ENCODE measurements at regions not wholly inside any gene's neighbourhood (a gene's known extent, or its start where the extent isn't known, plus 50 kb on each side); places are given as distances from the start of the nearest gene placed in this dataset.

- DNase-seq (ENCODE audit: low read depth, low spot score), result peak; percentile 73
These were observed 951.6 kb downstream of the TUSC7 start for GRCh38 chr3:117660941-117661817.

DNA sequence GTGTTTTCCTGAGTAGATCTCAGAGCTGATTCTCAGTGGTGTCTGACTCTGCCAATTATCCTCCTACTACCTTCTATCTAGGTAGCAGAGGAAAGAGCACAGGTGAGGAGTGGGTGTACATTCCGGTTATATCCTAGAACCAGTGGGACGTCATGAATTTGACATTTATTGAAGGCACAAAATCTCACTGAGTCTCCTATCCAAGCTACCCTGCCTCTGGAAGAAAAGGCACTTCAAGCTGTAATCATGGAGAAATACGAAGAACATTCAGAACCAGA lies 952.2 kb downstream of the TUSC7 start:
- no peak for DNase-seq (ENCODE audit: low read depth, low spot score)

- no peak for DNase-seq (ENCODE audit: low read depth, low spot score)
These were observed 955.7 kb downstream of the TUSC7 start for GRCh38 chr3:117665296-117665695.

DNA sequence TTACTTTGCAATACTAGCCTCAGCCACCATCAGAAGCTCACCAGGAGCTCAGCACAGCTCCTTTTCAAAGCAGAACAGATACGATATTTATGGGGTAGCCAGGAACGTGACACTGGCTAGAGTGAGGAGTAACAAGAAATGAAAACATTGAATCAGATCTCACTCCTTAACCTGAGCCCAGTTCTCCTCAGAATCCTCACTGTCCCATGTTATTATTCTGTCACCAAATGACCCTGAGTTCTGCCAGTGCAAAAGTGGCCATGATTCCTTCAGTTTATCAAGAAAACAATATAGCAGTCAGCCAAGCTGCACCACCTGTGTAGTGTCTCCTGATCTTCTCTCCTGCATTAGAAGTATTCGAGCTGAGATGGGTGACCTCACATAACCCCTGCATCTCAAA lies 956.7 kb downstream of the TUSC7 start:
- no peak for DNase-seq (ENCODE audit: low read depth, low spot score)

GRCh38 chr3:117666812-117667211 lies 957.2 kb downstream of the TUSC7 start:
- DNase-seq (ENCODE audit: low read depth, low spot score), result no peak

DNA sequence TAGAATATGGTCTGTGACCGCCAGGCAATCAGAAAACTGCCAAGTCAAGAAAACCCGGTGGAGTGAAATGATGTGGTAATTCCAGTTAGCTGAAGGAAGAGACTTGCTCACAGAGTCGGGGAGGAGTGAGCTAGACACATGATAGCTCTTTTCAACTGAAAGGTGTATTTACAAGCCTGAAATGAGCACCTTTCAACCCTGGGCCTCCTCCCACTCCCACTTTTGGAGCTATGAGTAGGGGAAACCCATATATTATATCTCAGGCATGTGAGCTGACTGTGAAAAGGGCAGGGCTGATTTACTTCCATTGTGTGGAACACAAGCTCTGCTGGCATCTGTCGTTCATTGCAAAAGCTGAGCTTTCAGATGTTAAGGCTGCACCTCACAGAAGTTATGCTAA lies 960.2 kb downstream of the TUSC7 start:
- no peak for DNase-seq (ENCODE audit: low read depth, low spot score)

- no peak for DNase-seq (ENCODE audit: low read depth, low spot score)
These were observed 962.2 kb downstream of the TUSC7 start for GRCh38 chr3:117671722-117672318.

DNA sequence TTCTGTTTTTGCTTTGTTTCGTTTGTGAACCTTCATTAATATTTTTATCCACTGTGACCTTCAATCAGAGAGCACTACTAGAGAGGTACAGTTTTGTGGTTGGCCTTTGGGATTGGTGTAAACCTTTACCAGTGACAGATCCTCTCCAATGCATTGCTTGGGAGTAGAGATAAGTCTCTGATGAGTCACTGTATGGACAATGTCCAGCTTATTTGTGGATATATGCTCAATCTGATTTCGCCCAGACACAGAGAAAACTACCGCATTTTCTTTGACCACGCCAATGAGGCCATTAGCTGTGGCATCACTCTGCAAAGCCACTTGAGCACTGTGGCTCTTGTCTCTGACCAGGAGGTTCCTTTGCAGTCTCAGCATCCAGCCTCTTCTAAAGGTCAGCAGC lies 964.7 kb downstream of the TUSC7 start:
- no peak for DNase-seq (ENCODE audit: low read depth, low spot score)

DNA sequence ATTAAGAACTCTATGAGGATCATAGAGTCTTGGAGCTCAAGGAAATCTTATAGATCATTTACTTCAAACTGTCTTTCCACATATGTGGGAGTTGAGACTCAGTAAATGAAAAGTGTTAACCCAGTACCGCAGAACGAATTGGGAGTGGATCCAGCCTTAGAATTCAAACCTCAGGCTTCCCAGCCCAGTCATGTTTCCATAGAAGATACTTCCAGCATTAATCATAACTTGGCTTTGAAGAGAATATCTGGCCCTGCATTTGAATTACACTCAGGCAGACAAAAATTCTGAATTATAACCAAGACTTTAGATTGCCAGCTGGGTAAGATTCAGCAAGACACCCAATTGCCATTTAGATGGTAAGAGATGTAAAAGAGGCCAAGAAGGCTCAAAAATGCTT lies 972.0 kb downstream of the TUSC7 start:
- DNase-seq (ENCODE audit: low read depth, low spot score), result peak; percentile 83

- no peak for DNase-seq (ENCODE audit: low read depth, low spot score)
These were observed 977.5 kb downstream of the TUSC7 start for GRCh38 chr3:117687096-117687495.

DNA sequence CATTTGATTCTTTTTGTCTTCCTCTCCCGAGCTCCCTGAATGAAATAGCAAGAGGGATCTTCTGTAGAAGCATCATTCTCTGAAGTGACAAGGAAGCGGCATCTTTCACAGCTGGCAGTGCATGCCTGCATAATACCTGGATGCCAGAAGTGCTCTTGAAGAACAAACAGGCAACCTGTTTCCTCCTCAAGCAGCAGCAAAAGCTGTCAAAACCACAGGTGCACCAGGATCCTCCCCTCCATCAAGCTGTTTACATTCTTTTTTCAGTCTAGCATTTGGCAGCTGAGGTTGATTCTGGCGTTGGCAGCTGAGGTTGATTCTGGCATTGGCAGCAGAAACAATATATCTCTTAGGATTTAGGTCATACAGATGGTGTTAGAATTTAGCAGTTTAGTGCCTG lies 979.0 kb downstream of the TUSC7 start:
- no peak for DNase-seq (ENCODE audit: low read depth, low spot score)

DNA sequence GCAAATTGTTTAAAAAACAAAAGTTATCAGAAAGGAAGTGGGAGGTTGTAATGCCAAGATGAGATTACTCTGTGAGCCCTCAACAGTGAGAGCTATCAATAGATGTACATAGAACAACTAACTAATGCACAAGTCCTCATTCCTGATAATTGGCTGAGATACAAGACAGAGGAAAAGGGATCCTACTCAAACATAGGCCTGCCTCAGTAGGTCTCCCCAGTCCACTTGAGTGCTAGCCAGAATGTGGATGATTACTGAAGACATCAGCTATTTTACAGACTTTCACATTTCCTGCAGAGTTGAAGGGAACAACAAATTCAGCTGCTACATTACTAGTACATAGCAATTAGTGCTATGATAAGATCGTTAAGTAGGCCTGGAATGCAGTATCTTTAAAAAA lies 981.9 kb downstream of the TUSC7 start:
- DNase-seq (ENCODE audit: low read depth, low spot score), result no peak

DNA sequence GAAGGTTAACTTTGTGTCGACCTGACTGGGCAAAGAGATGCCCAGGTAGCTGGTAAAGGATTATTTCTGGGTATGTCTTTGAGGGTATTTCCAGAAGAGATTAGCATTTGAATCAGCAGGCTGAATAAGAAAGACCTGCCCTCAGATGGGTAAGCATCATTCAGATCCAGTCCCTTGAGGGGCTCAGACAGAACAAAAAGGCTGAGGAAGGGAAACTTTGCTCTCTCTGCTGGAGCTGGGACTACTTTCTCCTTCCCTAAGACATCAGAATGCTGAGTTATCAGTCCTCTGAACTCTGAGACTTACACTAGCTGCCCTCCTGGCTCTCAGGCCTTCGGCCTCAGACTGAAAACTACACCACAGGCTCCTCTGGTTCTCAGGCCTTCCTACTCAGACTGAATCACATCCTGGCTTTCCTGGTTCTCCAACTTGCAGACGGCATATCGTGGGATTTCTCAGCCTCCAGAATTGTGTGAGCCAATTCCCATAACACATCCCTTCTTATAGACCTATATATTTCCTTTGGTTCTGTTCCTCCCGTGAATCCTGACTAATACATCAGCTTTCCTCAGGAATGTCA lies 982.9 kb downstream of the TUSC7 start:
- DNase-seq (ENCODE audit: low read depth, low spot score), result peak; percentile 16

DNA sequence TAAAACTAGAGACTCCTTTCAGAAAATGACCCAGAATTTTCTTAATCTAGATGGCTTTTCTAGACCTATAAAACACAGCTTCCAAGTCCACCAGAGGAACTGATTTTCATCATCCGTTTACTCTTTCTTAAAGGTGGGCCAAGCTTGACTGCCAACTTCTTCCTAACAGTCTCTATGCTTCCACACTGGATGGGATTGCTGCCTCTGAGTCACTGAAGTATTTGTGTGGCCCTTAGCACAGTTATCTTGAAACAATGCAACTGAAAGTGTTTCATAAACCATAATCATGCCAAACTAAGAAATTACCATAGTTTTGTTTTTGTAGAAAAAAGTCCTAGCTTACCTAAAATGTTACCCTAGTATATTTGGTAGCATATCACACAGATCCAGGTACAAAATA lies 985.7 kb downstream of the TUSC7 start:
- peak; percentile 29 for DNase-seq (ENCODE audit: low read depth, low spot score)

GRCh38 chr3:117695871-117696645 lies 986.5 kb downstream of the TUSC7 start:
- no peak for DNase-seq (ENCODE audit: low read depth, low spot score)

DNA sequence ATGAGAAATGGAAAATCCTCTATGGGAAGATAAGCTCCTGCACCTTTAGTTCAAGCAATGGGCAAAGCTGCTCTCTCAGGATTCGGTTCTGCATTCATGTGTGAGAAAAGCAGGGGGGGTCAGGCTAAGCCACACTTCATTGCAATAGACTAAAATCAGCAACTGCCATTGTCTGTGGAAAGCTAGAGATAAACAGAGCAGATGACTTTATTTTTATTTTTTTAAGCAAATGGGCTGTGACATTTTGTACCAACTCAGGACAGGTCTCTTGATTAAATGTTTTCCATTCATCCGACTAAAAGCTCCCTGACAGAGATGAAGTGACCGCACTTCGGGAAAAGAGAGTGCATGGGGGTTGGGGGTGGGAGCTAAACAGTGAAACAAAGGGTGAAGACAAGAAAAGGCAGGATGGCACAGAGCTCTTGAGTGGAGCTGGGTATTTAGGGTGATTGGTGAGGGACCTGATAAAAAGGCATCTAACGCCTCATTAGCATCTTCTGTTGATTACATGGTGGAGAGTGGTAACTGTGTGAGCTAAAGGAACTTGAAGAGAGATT lies 987.4 kb downstream of the TUSC7 start:
- no peak for DNase-seq (ENCODE audit: low read depth, low spot score)

DNA sequence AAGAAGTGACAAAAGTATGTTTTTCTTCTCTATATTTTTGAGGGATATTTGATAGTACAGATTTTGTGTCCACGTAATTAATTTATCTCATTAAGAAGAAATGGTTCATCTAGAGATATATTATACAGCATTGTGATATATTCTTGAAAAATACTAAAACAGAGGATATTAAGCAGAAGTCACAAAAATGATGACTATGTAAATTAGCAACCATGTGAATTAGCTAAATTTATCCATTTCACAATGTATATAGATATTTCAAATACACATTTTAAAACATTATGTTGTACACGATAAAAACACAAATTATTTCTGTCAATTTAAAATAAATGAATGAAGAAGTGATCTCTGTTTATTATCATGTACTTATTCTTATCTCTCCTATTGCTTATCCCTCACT lies 989.5 kb downstream of the TUSC7 start:
- no peak for DNase-seq (ENCODE audit: low read depth, low spot score)

- DNase-seq (ENCODE audit: low read depth, low spot score), result no peak
These were observed 991.2 kb downstream of the TUSC7 start for GRCh38 chr3:117700573-117701360.

DNA sequence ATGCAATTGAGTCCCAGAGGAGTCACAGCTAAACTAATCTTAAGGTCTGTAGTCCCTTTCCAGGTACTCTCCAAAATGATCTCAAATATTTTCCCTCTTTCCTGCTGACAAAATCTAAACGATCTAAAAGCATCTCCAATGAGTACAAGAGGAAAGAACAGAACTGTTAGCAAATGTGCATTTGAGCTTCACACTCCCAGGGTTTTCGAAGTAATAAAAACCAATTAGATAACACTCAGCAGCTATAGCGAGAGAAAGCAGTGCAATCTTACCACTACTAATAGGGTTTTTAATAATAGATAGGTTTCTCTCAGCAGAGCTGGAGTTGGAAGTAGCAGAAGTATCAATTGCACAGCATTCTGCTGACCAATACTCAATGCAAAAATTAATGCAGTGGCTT lies 995.4 kb downstream of the TUSC7 start:
- DNase-seq (ENCODE audit: low read depth, low spot score), result no peak

GRCh38 chr3:117706037-117706436 lies 996.5 kb downstream of the TUSC7 start:
- peak; percentile 63 for DNase-seq (ENCODE audit: low read depth, low spot score)

DNA sequence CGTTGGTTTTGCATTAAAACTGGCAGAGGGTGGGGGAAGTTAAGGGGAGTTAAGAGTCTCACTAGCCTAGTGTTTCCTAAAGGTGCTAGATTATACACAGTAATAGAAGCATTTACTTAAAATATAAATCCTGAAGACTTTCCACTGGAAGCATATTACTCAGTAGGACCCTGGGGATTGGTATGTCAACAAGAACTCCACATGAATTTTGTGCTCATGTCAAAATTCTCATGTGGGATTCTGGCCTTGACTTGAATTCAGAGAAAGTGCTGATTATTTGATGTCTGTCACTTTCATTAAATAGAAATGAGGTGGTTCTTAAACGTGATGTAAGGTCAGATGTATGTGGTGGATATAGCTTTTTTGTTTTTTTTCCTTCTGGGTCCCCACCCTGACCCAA lies 997.2 kb downstream of the TUSC7 start:
- DNase-seq (ENCODE audit: low read depth, low spot score), result no peak
